ENCODE measurements at regions not wholly inside any gene's neighbourhood (a gene's known extent, or its start where the extent isn't known, plus 50 kb on each side); places are given as distances from the start of the nearest gene placed in this dataset.

GRCh38 chr4:138919094-138919936 is 96.3 kb upstream of the NOCT start:
- H3K79me2 ChIP-seq (ENCODE audit: insufficient read depth, low read length): no peaks in the 10 kb centered on the region
- H3K27me3 ChIP-seq (ENCODE audit: insufficient read depth, low read length): no peaks in the 10 kb centered on the region
- no peaks in the 10 kb centered on the region for H4K20me1 ChIP-seq (ENCODE audit: insufficient read depth, low read length)
- H3K4me1 ChIP-seq (ENCODE audit: insufficient read depth, low read length): no peaks in the 10 kb centered on the region
- H3K4me3 ChIP-seq (ENCODE audit: insufficient read depth, low read length): no peak overlapping the region
- DNase-seq (ENCODE audit: insufficient read length, low spot score, missing footprints): peak; percentile 69
- no peaks in the 10 kb centered on the region for H3K36me3 ChIP-seq (ENCODE audit: insufficient read depth, low read length)
- peak overlapping the region; percentile 60 for H3K4me2 ChIP-seq (ENCODE audit: insufficient read depth, low read length)
- H3K27ac ChIP-seq (ENCODE audit: low read depth, low read length): no peak overlapping the region
- peak; percentile 82 for TF ChIP-seq CTCF (IDR thresholded peaks at IDR 0.05; ENCODE audit: extremely low read depth, low read depth, low read length)
- H2AFZ ChIP-seq (ENCODE audit: low read length): peak overlapping the region; percentile 32
- no peaks in the 10 kb centered on the region for H3K9me3 ChIP-seq (ENCODE audit: low read depth, low read length)

GRCh38 chr4:138918169-138918869 is 97.3 kb upstream of the NOCT start:
- H3K9me3 ChIP-seq (ENCODE audit: low read depth, low read length): no peaks in the 10 kb centered on the region

GRCh38 chr4:138916763-138917162 is 98.8 kb upstream of the NOCT start:
- H3K27me3 ChIP-seq (ENCODE audit: insufficient read depth, low read length): no peaks in the 10 kb centered on the region
- H3K9me3 ChIP-seq (ENCODE audit: low read depth, low read length): no peaks in the 10 kb centered on the region
- no peak overlapping the region for H3K4me3 ChIP-seq (ENCODE audit: insufficient read depth, low read length)
- no peak for DNase-seq (ENCODE audit: insufficient read length, low spot score, missing footprints)
- H3K36me3 ChIP-seq (ENCODE audit: insufficient read depth, low read length): no peaks in the 10 kb centered on the region
- H3K4me1 ChIP-seq (ENCODE audit: insufficient read depth, low read length): no peaks in the 10 kb centered on the region
- TF ChIP-seq CTCF (IDR thresholded peaks at IDR 0.05; ENCODE audit: extremely low read depth, low read depth, low read length): no peak
- no peaks in the 10 kb centered on the region for H3K79me2 ChIP-seq (ENCODE audit: insufficient read depth, low read length)
- no peaks in the 10 kb centered on the region for H4K20me1 ChIP-seq (ENCODE audit: insufficient read depth, low read length)
- H3K4me2 ChIP-seq (ENCODE audit: insufficient read depth, low read length): no peak overlapping the region
- H2AFZ ChIP-seq (ENCODE audit: low read length): no peak overlapping the region
- no peak overlapping the region for H3K27ac ChIP-seq (ENCODE audit: low read depth, low read length)

More at GRCh38 chr4:138918169-138918869, 97.3 kb upstream of the NOCT start:
- Histone ChIP-seq H3K27me3 (ENCODE audit: insufficient read depth, low read length) (no peaks in the 10 kb centered on the region), H3K79me2 (ENCODE audit: insufficient read depth, low read length) (no peaks in the 10 kb centered on the region), H3K4me3 (ENCODE audit: insufficient read depth, low read length) (no peak overlapping the region), H3K4me1 (ENCODE audit: insufficient read depth, low read length) (no peaks in the 10 kb centered on the region), H4K20me1 (ENCODE audit: insufficient read depth, low read length) (no peaks in the 10 kb centered on the region), H3K36me3 (ENCODE audit: insufficient read depth, low read length) (no peaks in the 10 kb centered on the region), H3K27ac (ENCODE audit: low read depth, low read length) (no peak overlapping the region), H3K4me2 (ENCODE audit: insufficient read depth, low read length) (no peak overlapping the region), H2AFZ (ENCODE audit: low read length) (peak overlapping the region; percentile 6)
- no peak for TF ChIP-seq CTCF (IDR thresholded peaks at IDR 0.05; ENCODE audit: extremely low read depth, low read depth, low read length)
- no peak for DNase-seq (ENCODE audit: insufficient read length, low spot score, missing footprints)

- H4K20me1 ChIP-seq (ENCODE audit: insufficient read depth, low read length): no peaks in the 10 kb centered on the region
- H2AFZ ChIP-seq (ENCODE audit: low read length): no peak overlapping the region
- no peak overlapping the region for H3K4me3 ChIP-seq (ENCODE audit: insufficient read depth, low read length)
- no peaks in the 10 kb centered on the region for H3K27me3 ChIP-seq (ENCODE audit: insufficient read depth, low read length)
- H3K27ac ChIP-seq (ENCODE audit: low read depth, low read length): no peak overlapping the region
- TF ChIP-seq CTCF (IDR thresholded peaks at IDR 0.05; ENCODE audit: extremely low read depth, low read depth, low read length): no peak
- no peaks in the 10 kb centered on the region for H3K9me3 ChIP-seq (ENCODE audit: low read depth, low read length)
- no peaks in the 10 kb centered on the region for H3K4me1 ChIP-seq (ENCODE audit: insufficient read depth, low read length)
- H3K4me2 ChIP-seq (ENCODE audit: insufficient read depth, low read length): no peak overlapping the region
- no peaks in the 10 kb centered on the region for H3K79me2 ChIP-seq (ENCODE audit: insufficient read depth, low read length)
- DNase-seq (ENCODE audit: insufficient read length, low spot score, missing footprints): no peak
- no peaks in the 10 kb centered on the region for H3K36me3 ChIP-seq (ENCODE audit: insufficient read depth, low read length)
Observed at GRCh38 chr4:138915756-138916155, 99.8 kb upstream of the NOCT start.
